Colonic mucosa (tissue), 4 donors: ENCODE measurements at regions not wholly inside any gene's neighbourhood (a gene's known extent, or its start where the extent isn't known, plus 50 kb on each side); places are given as distances from the start of the nearest gene placed in this dataset.

Experiments used
- DNase-seq: peaks from one replicate; pipeline ENCODE4 v3.0.0-alpha.2; 2020
- H3K27ac ChIP-seq: fragments of 200-600 bp; one replicate; pipeline ENCODE4 v1.8.0; 2021
- H3K27me3 ChIP-seq: fragments of 200-600 bp; one replicate; pipeline ENCODE4 v1.8.0; 2021
- H3K36me3 ChIP-seq: fragments of 200-600 bp; one replicate; pipeline ENCODE4 v1.8.0; 2021
- H3K4me1 ChIP-seq: fragments of 200-600 bp; one replicate; pipeline ENCODE4 v1.8.0; 2021; ENCODE audit warnings: mild to moderate bottlenecking
- H3K4me3 ChIP-seq: fragments of 200-600 bp; one replicate; pipeline ENCODE4 v1.8.0; 2021
- H3K9ac ChIP-seq, 2 donors: one replicate each; pipeline ENCODE4 v1.7.0; 2013; ENCODE audit warnings: control low read depth in 2 of 2, low read depth in 2 of 2, low read length in 2 of 2
- H3K9me3 ChIP-seq: fragments of 200-600 bp; one replicate; pipeline ENCODE4 v1.8.0; 2021
- CTCF ChIP-seq: fragments of 200-600 bp; IDR thresholded peaks from one replicate; pipeline ENCODE4 v1.8.0; 2022; ENCODE audit warnings: antibody characterized with exemption, mild to moderate bottlenecking
- intact Hi-C: fragments of 100-400 bp; cut with DNase I; formaldehyde crosslinking; loops from one replicate; pipeline ENCODE4 v1.14.1; 2022
- donor health status: healthy.
- donor health status: DM: no; HTN: no; CAD: no.
- donor health status: DM: no; HTN: no; CAD: no.

DNA sequence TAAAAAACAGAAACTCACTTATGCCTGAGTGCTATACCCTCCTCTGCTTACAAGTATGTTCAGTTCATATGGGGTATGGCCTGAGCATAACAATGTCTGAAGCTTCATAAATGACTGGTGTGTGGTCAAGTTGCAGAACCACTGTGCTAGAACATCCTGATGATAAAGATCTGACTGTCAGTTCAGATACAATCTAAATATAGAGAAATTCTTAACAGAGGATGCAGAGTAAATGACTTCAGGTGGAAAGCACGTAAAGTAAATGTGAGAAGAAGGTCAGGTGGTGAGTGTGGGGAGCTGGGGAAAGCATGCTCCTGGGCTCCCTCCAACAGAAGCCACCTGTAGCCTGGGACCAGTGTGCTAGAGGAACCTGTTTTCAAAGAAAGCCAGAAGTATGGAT is 926.2 kb downstream of the TSN start:
- Histone ChIP-seq H3K9me3 (no peaks in the 10 kb centered on the region), H3K36me3 (no peaks in the 10 kb centered on the region), H3K4me1 (no peaks in the 10 kb centered on the region), H3K4me3 (no peak overlapping the region), H3K27me3 (no peaks in the 10 kb centered on the region), H3K9ac (no peak overlapping the region), H3K27ac (no peak overlapping the region)
- TF ChIP-seq CTCF: no peak
- no peak for DNase-seq
- intact Hi-C loops: no loop called here

DNA sequence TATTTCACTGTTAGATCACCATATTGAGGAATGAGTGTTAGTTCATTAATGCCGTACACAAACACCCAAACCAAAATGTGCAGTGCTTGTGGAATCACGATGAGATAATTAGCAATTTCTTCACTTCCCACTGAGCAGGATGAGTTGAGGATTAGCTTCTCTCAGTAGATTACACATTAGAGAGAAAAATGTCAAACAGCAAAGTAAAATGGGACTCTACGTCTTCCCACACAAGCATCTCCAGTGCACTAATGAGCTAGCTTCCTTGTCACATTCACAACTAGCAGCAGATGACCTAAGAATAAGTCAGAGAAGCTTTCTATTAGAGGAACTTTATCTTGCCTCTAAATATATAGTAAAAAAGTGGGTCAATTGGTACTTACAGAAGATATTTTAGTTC is 926.9 kb downstream of the TSN start:
- Histone ChIP-seq H3K9ac (no peak overlapping the region), H3K4me1 (no peaks in the 10 kb centered on the region), H3K4me3 (no peak overlapping the region), H3K9me3 (no peaks in the 10 kb centered on the region), H3K27me3 (no peaks in the 10 kb centered on the region), H3K36me3 (no peaks in the 10 kb centered on the region), H3K27ac (no peak overlapping the region)
- intact Hi-C loops: no loop called here
- no peak for DNase-seq
- no peak for TF ChIP-seq CTCF

DNA sequence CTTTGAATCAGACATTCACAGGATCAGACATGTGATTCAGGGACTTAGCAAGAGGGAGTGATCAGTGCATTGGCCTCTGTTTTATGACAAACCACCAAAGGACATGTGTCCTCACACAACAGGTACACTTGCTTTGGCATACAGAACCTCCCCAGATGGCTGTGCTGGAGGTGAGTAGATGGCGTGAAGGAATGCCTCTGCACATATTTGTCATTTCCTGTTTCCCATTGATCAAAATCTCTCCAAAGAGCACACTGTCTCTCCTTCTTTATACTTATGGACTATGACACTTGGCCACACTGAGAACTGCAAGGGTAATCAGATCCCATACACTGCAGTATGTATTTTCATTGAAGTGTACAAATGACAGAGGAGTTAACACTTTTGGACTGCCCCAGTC is 927.6 kb downstream of the TSN start:
- no peaks in the 10 kb centered on the region for H3K4me1 ChIP-seq
- H3K4me3 ChIP-seq: no peak overlapping the region
- TF ChIP-seq CTCF: no peak
- H3K27ac ChIP-seq: no peak overlapping the region
- no peaks in the 10 kb centered on the region for H3K36me3 ChIP-seq
- intact Hi-C loops: no loop called here
- H3K9ac ChIP-seq: no peak overlapping the region
- no peaks in the 10 kb centered on the region for H3K9me3 ChIP-seq
- no peak for DNase-seq
- no peaks in the 10 kb centered on the region for H3K27me3 ChIP-seq

DNA sequence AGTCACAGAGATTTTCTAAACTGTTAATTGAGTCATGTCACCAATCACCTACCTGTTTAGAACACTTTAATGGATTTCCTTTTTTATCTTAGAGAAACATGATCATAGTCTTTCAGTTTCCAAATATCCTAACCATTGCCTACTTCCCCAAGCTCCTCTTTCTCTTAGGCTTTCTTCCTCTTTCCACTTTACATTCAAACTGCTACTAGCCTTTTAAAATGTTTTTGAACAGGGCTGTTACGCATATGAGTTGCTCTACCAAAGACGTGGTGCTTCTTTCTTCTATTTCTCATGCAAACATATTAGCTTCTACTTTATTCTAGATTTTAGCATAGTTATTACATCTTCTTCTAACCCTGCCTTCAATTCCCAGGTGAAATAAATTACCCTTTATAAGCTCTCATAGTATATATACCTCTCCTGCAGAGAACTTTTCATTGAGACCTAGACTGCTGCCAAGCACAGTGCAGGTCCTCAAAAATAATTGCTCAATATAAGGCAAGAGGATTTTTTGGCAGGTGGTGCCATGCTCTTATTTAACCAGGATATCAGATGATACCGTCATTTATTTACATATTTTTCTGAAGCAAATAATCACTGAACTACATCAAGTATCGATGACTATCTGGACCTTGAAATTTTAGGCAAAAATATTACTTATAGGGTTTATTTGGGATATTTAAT is 937.1 kb downstream of the TSN start:
- no peaks in the 10 kb centered on the region for H3K4me1 ChIP-seq
- intact Hi-C loops: no loop called here
- no peak for TF ChIP-seq CTCF
- no peaks in the 10 kb centered on the region for H3K27me3 ChIP-seq
- no peak overlapping the region for H3K27ac ChIP-seq
- no peak overlapping the region for H3K9ac ChIP-seq
- DNase-seq: no peak
- no peak overlapping the region for H3K4me3 ChIP-seq
- no peaks in the 10 kb centered on the region for H3K9me3 ChIP-seq
- H3K36me3 ChIP-seq: no peaks in the 10 kb centered on the region

DNA sequence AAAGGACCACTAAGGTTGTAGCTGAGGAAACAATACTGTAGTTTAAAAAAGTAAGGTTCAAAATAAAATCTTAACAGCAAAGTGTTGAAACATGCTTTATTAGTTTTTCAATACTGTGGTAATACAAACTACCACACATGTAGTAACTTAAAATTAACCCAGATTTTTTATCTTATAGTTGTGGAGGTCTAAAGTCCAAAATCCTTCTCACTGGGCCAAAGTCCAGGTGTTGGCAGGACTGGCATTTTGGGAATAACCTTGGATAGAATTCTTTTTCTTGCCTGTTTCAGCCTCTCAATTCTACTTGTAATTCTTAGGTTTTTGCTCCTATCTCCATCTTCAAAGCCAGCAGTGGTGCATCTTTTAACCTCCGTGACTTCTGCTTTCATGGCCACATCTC is 942.0 kb downstream of the TSN start:
- H3K4me3 ChIP-seq: no peak overlapping the region
- H3K4me1 ChIP-seq: no peaks in the 10 kb centered on the region
- no peak overlapping the region for H3K27ac ChIP-seq
- DNase-seq: no peak
- no peaks in the 10 kb centered on the region for H3K9me3 ChIP-seq
- H3K36me3 ChIP-seq: no peaks in the 10 kb centered on the region
- H3K27me3 ChIP-seq: no peaks in the 10 kb centered on the region
- TF ChIP-seq CTCF: no peak
- no peak overlapping the region for H3K9ac ChIP-seq
- intact Hi-C loops: no loop called here
